ENCODE measurements at regions not wholly inside any gene's neighbourhood (a gene's known extent, or its start where the extent isn't known, plus 50 kb on each side); places are given as distances from the start of the nearest gene placed in this dataset.
"Not testable (repeated sequence)": the region's sequence is repeated elsewhere in the genome, so short reads cannot be mapped to it uniquely, and the experiment has no call there.

DNA sequence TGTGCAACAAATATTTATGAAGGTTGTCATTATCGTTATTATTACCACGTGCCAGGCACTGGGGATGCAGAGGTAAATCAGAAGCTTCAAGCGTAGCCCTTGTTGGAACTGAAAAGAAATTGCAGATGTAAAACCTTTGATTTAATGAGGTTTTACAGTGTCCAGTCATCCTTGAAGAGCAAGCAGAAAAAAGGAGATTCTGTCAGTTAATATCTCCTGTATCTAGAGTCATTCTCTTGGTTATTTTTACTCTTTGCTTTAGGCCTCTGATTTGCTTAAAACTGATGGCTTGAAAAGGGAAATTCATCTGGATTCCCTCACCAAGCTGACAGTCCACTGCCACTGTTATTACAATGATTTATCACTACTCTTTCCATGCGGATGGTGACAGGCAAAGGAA lies 179.3 kb downstream of the GALC start:
- DNase-seq: no peak

DNA sequence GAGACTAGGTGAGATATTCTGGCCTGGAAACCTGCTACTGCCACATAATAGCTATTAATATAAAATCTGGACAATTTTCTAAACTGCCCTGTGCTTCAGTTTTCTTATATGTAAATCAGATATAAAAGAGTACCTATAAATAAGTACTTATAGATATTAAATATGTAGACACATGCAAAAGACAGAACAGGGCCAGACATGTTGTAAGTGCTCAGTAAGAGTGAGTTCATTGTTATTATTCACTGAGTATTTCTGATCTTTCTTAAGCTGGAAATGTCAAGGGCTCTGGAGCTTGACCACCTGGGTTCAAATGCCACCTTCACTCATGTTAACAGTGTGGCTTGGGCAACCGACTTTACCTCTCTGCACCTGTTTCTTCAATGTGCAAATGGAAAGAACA lies 179.8 kb downstream of the GALC start:
- no peak for DNase-seq

- no peak for DNase-seq
Measured at GRCh38 chr14:87811246-87811645, 181.7 kb downstream of the GALC start.

GRCh38 chr14:87810711-87811110 lies 182.3 kb downstream of the GALC start:
- DNase-seq: no peak

GRCh38 chr14:87809261-87809660 lies 183.7 kb downstream of the GALC start:
- DNase-seq: no peak

DNA sequence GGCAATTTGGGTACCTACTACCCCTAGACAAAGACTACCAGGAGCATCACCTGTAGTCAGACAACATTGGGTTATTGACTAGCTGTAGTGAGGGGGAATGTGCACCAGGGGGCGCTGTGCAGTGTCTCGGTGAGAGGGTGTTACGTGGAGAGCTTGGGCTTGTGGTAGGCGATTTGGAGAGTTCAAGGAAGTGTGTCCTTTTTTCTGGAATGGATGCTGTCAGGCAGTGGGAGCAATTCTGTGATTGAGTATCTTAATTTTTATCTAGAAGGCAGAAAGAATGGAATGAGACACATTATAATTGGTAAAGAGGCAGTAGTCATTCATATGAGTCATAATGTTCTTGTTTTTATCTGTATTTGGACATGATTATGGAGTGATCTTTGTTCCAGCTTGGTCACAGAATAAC lies 187.7 kb downstream of the GALC start:
- no peak for DNase-seq

DNA sequence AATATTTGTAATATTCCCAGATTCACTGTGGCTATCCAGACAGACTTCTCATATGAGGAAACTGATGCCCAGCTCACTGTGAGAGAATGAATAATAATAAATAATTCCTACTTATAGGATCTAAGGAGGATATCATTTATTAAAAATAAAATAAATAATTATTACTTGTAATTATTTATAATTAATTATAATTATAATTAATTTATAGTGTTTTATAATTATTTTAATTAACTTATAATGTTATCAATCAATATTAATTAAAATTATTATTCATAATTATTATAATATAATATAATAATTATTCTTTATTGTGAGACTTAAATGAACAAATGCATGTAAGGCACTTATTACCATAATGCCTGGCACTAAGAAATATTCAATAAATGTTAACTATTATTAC lies 192.8 kb downstream of the GALC start:
- DNase-seq: no peak

GRCh38 chr14:87799400-87799799 lies 193.6 kb downstream of the GALC start:
- DNase-seq: no peak

- no peak for DNase-seq
Measured at GRCh38 chr14:87797001-87797400, 196.0 kb downstream of the GALC start.

- no peak for DNase-seq
Measured at GRCh38 chr14:87794561-87794960, 198.4 kb downstream of the GALC start.

- DNase-seq: no peak
Measured at GRCh38 chr14:87785897-87786296, 207.1 kb downstream of the GALC start.

- DNase-seq: no peak
Measured at GRCh38 chr14:87784386-87784785, 208.6 kb downstream of the GALC start.

- DNase-seq: no peak
Measured at GRCh38 chr14:87783071-87783470, 209.9 kb downstream of the GALC start.

- DNase-seq: no peak
Measured at GRCh38 chr14:87772854-87773253, 220.1 kb downstream of the GALC start.

DNA sequence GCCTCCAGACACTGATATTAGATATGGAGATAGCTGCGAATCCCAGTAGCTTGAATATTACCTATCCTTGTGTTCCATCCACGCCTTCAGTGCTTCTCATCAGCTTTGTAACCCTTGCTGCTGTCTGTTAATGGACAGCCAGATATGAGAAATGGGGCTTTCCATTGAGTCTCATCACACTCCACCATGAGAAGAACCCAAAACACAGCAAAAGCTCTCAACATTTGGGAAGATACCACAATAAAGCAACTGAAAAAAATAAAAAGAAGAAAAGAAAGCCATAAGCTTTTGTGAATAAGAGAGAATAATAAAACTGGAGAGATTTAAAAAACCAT lies 225.4 kb downstream of the GALC start:
- no peak for DNase-seq

DNA sequence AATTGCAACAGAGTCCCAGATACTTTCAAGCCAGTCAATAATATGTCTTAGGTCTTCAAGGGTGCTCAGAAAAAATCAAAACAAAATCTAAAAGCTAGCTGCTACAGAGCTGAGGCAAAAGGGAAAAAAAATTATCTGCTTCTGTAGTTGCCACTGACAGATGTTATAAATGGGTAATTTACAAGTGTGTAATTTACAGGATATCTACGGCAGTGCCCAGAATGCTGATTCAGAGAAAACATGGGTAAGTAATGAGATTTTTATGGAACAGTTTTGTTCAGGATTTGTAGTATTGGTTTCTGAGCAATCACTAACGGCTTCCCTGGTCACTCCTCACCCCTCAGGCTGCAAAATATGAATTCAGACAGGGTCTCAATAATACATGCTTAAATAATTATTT lies 234.1 kb downstream of the GALC start:
- DNase-seq: no peak

GRCh38 chr14:87756661-87757060 lies 236.3 kb downstream of the GALC start:
- no peak for DNase-seq

GRCh38 chr14:87754520-87755223 lies 238.3 kb downstream of the GALC start:
- no peak for DNase-seq

GRCh38 chr14:87748558-87748957 lies 244.4 kb downstream of the GALC start:
- DNase-seq: no peak

- DNase-seq: no peak
Measured at GRCh38 chr14:87745507-87746118, 247.4 kb downstream of the GALC start.

DNA sequence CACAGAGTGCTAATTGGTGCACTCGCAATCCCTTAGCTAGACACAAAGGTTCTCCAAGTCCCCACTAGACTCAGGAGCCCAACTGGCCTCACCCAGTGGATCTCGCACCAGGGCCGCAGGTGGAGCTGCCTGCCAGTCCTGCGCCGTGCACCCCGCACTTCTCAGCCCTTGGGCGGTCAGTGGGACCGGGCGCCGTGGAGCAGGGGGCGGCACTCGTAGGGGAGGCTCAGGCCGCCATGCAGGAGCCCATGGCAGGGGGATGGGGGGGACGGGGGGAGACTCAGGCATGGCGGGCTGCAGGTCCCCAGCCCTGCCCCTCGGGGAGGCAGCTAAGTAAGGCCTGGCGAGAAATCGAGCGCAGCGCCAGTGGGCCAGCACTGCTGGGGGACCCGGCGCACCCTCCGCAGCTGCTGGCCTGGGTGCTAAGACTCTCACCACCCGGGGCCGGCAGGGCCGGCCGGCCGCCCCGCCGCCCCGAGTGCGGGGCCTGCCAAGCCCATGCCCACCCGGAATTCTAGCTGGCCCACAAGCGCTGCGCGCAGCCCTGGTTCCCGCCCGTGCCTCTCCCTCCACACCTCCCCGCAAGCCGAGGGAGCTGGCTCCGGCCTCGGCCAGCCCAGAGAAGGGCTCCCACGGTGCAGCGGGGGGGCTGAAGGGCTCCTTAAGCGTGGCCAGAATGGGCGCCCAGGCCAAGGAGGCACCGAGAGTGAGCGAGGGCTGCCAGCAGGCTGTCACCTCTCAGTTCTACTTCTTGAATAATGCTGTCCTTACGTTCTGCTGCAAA lies 258.2 kb downstream of the GALC start:
- not testable (repeated sequence) for DNase-seq

DNA sequence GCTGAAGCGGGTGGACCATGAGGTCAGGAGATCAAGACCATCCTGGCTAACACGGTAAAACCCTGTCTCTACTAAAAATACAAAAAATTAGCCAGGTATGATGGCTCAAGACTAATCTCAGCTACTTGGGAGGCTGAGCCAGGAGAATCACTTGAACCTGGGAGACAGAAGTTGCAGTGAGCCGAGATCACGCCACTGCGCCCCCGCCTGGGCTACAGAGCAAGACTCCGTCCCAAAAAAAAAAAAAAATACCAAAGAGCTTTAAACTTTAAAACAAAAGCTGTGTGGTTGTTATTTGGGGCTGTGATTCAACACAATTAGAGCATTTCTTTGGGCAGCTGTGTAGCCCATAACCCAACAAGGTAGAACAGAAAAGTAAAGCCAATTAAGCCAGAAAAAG lies 259.9 kb downstream of the GALC start:
- DNase-seq: not testable (repeated sequence)

GRCh38 chr14:87732562-87732961 lies 260.4 kb downstream of the GALC start:
- DNase-seq: no peak

DNA sequence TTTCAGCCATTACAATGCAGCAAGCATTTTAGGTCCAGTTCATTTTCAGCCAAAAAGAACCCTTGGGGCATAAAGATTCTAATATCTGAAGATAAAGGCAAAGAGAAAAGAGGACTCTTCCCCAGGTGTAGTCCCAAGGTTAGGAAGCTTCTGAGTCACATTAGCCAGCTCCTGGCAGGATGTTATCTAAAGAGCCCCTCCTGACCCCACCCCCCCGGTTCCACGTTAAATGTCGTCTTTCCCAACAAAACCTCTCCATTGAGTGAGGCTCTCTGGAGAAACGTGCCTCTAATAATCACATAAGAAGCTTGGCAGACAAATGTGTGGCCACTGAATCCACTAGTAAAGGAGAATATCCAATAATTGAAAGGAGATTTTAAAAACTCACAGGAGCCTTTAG lies 267.7 kb downstream of the GALC start:
- no peak for DNase-seq

Measured in CD4-positive, alpha-beta T cell treated with Interleukin-15 for 1 hour (primary cell).